GM21390 (cell line): ENCODE measurements at regions not wholly inside any gene's neighbourhood (a gene's known extent, or its start where the extent isn't known, plus 50 kb on each side); places are given as distances from the start of the nearest gene placed in this dataset.

Source experiments
- ATAC-seq: cut with Tn5 transposase; IDR thresholded peaks from one replicate; pipeline ENCODE4 v1.9.1; 2021; ENCODE audit not compliant: unreplicated experiment

- ATAC-seq, result no peak
Measured at GRCh38 chr7:114755856-114756255, 166.0 kb upstream of the MDFIC start.

GRCh38 chr7:114758661-114759227 is 163.2 kb upstream of the MDFIC start:
- ATAC-seq, result no peak

GRCh38 chr7:114759347-114760062 is 162.4 kb upstream of the MDFIC start:
- ATAC-seq, result no peak

GRCh38 chr7:114760477-114760876 is 161.4 kb upstream of the MDFIC start:
- ATAC-seq, result no peak

- ATAC-seq, result no peak
Measured at GRCh38 chr7:114761973-114762372, 159.9 kb upstream of the MDFIC start.

- ATAC-seq, result no peak
Measured at GRCh38 chr7:114765331-114766040, 156.4 kb upstream of the MDFIC start.

GRCh38 chr7:114766041-114766356 is 155.9 kb upstream of the MDFIC start:
- no peak for ATAC-seq

GRCh38 chr7:114777288-114777687 is 144.6 kb upstream of the MDFIC start:
- ATAC-seq, result no peak

GRCh38 chr7:114783508-114783907 is 138.4 kb upstream of the MDFIC start:
- ATAC-seq, result no peak

GRCh38 chr7:114784177-114784576 is 137.7 kb upstream of the MDFIC start:
- no peak for ATAC-seq

- no peak for ATAC-seq
Measured at GRCh38 chr7:114784746-114785145, 137.1 kb upstream of the MDFIC start.

- no peak for ATAC-seq
Measured at GRCh38 chr7:114785496-114785895, 136.4 kb upstream of the MDFIC start.

GRCh38 chr7:114786455-114786854 is 135.4 kb upstream of the MDFIC start:
- ATAC-seq, result no peak

GRCh38 chr7:114787556-114787955 is 134.3 kb upstream of the MDFIC start:
- ATAC-seq, result no peak

- ATAC-seq, result no peak
Measured at GRCh38 chr7:114788706-114789105, 133.2 kb upstream of the MDFIC start.

- no peak for ATAC-seq
Measured at GRCh38 chr7:114789161-114789560, 132.7 kb upstream of the MDFIC start.

GRCh38 chr7:114789871-114790311 is 132.0 kb upstream of the MDFIC start:
- no peak for ATAC-seq

GRCh38 chr7:114790521-114790920 is 131.4 kb upstream of the MDFIC start:
- ATAC-seq, result no peak

GRCh38 chr7:114791771-114792170 is 130.1 kb upstream of the MDFIC start:
- ATAC-seq, result no peak

GRCh38 chr7:114793155-114793845 is 128.6 kb upstream of the MDFIC start:
- ATAC-seq, result no peak

GRCh38 chr7:114795475-114795874 is 126.4 kb upstream of the MDFIC start:
- ATAC-seq, result no peak

GRCh38 chr7:114799628-114800028 is 122.3 kb upstream of the MDFIC start:
- ATAC-seq, result no peak
